ENCODE measurements at regions not wholly inside any gene's neighbourhood (a gene's known extent, or its start where the extent isn't known, plus 50 kb on each side); places are given as distances from the start of the nearest gene placed in this dataset.

- TF ChIP-seq CTCF (IDR thresholded peaks at IDR 0.05) (peak; percentile 41 to 88 (median 75)), POLR2A (IDR thresholded peaks at IDR 0.05) (no peak)
Measured at GRCh38 chr3:18758047-18758704, 333.0 kb upstream of the SATB1 start.

All from esophagus squamous epithelium (tissue), 4 donors.